GM12878 (cell line): ENCODE measurements at regions not wholly inside any gene's neighbourhood (a gene's known extent, or its start where the extent isn't known, plus 50 kb on each side); places are given as distances from the start of the nearest gene placed in this dataset.
A peak's percentile ranks its signal among the peaks of the same experiment; 100 is the strongest.

Source experiments
- ATAC-seq: fragments of 200-7000 bp; cut with Tn5 transposase; 3 replicates; pipeline ENCODE4 v1.9.1; 2020; ENCODE audit warnings: mild to moderate bottlenecking, moderate library complexity
- BruUV-seq: library from RNA; stranded (reverse); fragments of 400-500 nt; replicated peaks from 2 replicates; lab custom pipeline; 2021; lab: Mats Ljungman, UMichigan
- CTCF ChIA-PET: fragments of 300-600 bp; sonication (Branson Sonifier 250); formaldehyde crosslinking; extraction: SDS; loops from one replicate; lab custom pipeline; 2021; ENCODE audit warnings: inconsistent platforms; lab: Yijun Ruan, JAX
- POLR2A ChIA-PET: fragments of 350-600 bp; formaldehyde crosslinking; extraction: SDS; loops from one replicate; lab custom pipeline; 2021; ENCODE audit warnings: inconsistent platforms; lab: Charles Lee
- RAD21 ChIA-PET: fragments of 300-600 bp; sonication (Branson Sonifier 250); formaldehyde crosslinking; loops from one replicate; lab custom pipeline; 2023; ENCODE audit warnings: antibody characterized with exemption; ENCODE audit not compliant: unreplicated experiment; lab: Charles Lee
- SMC1A ChIA-PET: fragments of 300-600 bp; sonication (Branson Sonifier 250); formaldehyde crosslinking; loops from one replicate; lab custom pipeline; 2023; ENCODE audit not compliant: unreplicated experiment, uncharacterized antibody; lab: Charles Lee
- DNase-seq: peaks from one replicate; pipeline ENCODE4 v3.0.0-alpha.2; 2011; ENCODE audit warnings: low read depth, low spot score
- FAIRE-seq: peaks from 3 replicates; lab custom pipeline; 2011; peaks lifted over from hg19 to GRCh38; lab: Jason Lieb, UNC
- H2AFZ ChIP-seq: 2 replicates; pipeline ENCODE4 v1.6.0; 2011; ENCODE audit warnings: low read depth, low read length, control low read depth; ENCODE audit not compliant: control insufficient read depth
- H3K27ac ChIP-seq: 2 replicates; pipeline ENCODE4 v1.5.1; 2011; ENCODE audit warnings: control low read depth; ENCODE audit not compliant: control insufficient read depth, insufficient read depth
- H3K27me3 ChIP-seq, 2 experiments: replicated peaks in 1 of 2; 2 replicates each; pipeline versions ENCODE4 v1.6.0 to v1.6.1; 2011; ENCODE audit warnings: low read length in 1 of 2; ENCODE audit not compliant: control insufficient read depth in 2 of 2, insufficient read depth in 2 of 2
- H3K36me3 ChIP-seq, 2 experiments: 2 replicates each; pipeline ENCODE4 v1.5.1; 2011; ENCODE audit warnings: low read length in 1 of 2; ENCODE audit not compliant: control insufficient read depth in 2 of 2, insufficient read depth in 2 of 2
- H3K4me1 ChIP-seq: 2 replicates; pipeline ENCODE4 v1.6.1; 2011; ENCODE audit warnings: mild to moderate bottlenecking, low read length, moderate library complexity, mixed read lengths; ENCODE audit not compliant: control insufficient read depth, insufficient read depth
- H3K4me2 ChIP-seq: 2 replicates; pipeline ENCODE4 v1.6.0; 2011; ENCODE audit warnings: control low read depth; ENCODE audit not compliant: control insufficient read depth, insufficient read depth
- H3K4me3 ChIP-seq: fragments of 200-600 bp; sonication (generic); 2 replicates; pipeline ENCODE4 v1.5.1; 2016
- H3K79me2 ChIP-seq: 2 replicates; pipeline ENCODE4 v1.6.0; 2011; ENCODE audit warnings: low read length; ENCODE audit not compliant: control insufficient read depth, insufficient read depth
- H3K9ac ChIP-seq: 2 replicates; pipeline ENCODE4 v1.8.0; 2011; ENCODE audit warnings: low read length, control low read depth, mixed read lengths; ENCODE audit not compliant: control insufficient read depth, insufficient read depth
- H3K9me3 ChIP-seq: replicated peaks from 3 replicates; pipeline ENCODE4 v1.5.1; 2011; ENCODE audit warnings: mild to moderate bottlenecking, low read length; ENCODE audit not compliant: control insufficient read depth, insufficient read depth
- H4K20me1 ChIP-seq: 2 replicates; pipeline ENCODE4 v1.6.0; 2011; ENCODE audit not compliant: control insufficient read depth, insufficient read depth
- BCL11A ChIP-seq: IDR thresholded peaks from 2 replicates; pipeline ENCODE4 v1.6.1; 2011; ENCODE audit warnings: low read depth, low read length
- EED ChIP-seq: sonication (generic); IDR thresholded peaks from 2 replicates; pipeline ENCODE4 v1.6.1; 2016; ENCODE audit warnings: antibody characterized with exemption, low read depth
- POLR2AphosphoS5 ChIP-seq: IDR thresholded peaks from 2 replicates; pipeline ENCODE4 v1.6.1; 2011; ENCODE audit warnings: mild to moderate bottlenecking, low read length, inconsistent platforms
- RB1 ChIP-seq: fragments of 450-650 bp; formaldehyde crosslinking; IDR thresholded peaks from 2 replicates; pipeline ENCODE4 v1.6.1; 2017; ENCODE audit warnings: mild to moderate bottlenecking, borderline replicate concordance
- RUNX3 ChIP-seq: IDR thresholded peaks from 2 replicates; pipeline ENCODE4 v1.6.1; 2012; ENCODE audit warnings: low read length, inconsistent platforms
- SIX5 ChIP-seq: IDR thresholded peaks from 2 replicates; pipeline ENCODE4 v1.6.1; 2011; ENCODE audit warnings: mild to moderate bottlenecking, low read depth, low read length, moderate library complexity; ENCODE audit not compliant: severe bottlenecking
- TAF1 ChIP-seq: IDR thresholded peaks from 2 replicates; pipeline ENCODE4 v1.6.1; 2011; ENCODE audit warnings: mild to moderate bottlenecking, low read depth, low read length, borderline replicate concordance
- WGBS: methylation state at CpG from one replicate; pipeline ENCODE4 v1.1.6; 2016; ENCODE audit warnings: low lambda C conversion rate; ENCODE audit not compliant: insufficient replicate concordance, insufficient coverage; ENCODE audit errors: missing lambda C conversion rate; 5-methylcytosine and 5-hydroxymethylcytosine counted together
- in situ Hi-C: fragments of 300-500 bp; cut with MboI; formaldehyde crosslinking; loops from 9 replicates; pipeline ENCODE4 v1.14.3; 2018; ENCODE audit warnings: mixed read lengths
- intact Hi-C: fragments of 100-400 bp; cut with micrococcal nuclease; formaldehyde crosslinking; loops from one replicate; pipeline ENCODE4 v1.14.2; 2022; ENCODE audit not compliant: unreplicated experiment
- TF ChIP-seq, protein P1 (sequence below): fragments of 450-650 bp; IDR thresholded peaks from 2 replicates; pipeline ENCODE4 v1.6.1; 2017; ENCODE audit warnings: antibody characterized with exemption, mild to moderate bottlenecking, moderate library complexity
- TF ChIP-seq, protein P2 (sequence below): IDR thresholded peaks from 2 replicates; pipeline ENCODE4 v1.6.1; 2012; ENCODE audit warnings: improper control_type of control experiment, low read depth, low read length; ENCODE audit not compliant: insufficient replicate concordance

DNA sequence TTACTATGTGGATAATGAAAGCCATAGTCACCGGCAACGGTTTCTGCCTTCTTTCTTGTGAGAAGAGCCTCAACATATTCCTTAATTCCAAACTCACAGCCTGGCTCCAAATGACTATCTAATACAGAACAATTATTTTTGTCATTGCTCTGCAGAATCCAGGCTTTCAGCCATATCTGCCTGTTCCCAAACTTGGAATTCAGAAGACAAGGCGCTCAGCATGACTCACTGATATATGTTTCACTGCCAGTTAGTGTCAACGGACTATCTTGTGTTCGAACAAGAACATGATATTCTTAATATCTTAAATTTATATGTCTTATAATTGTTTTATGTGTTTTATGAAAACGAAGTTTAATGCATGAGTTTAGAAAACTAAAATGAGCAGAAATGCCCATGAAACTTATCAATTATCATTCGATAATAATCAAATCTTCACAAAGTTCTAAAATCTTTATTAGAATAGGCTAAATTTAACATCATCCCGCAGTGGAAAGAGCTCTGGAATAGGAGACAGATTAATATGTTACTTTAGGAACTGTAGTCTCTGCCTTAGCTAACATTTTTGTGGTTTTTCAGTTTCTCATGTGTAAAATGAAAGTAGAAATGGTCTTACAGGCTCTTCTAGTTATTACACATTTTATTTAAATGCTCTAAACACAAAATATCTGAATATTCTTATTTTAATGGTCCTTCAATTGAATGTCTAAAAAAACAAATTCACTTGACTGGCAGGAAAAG, 669.3 kb upstream of the GJE1 start (continued):
- TF ChIP-seq EED (no peak), RUNX3 (peak; percentile 70), SIX5 (no peak)
- TF ChIP-seq, protein P1, sequence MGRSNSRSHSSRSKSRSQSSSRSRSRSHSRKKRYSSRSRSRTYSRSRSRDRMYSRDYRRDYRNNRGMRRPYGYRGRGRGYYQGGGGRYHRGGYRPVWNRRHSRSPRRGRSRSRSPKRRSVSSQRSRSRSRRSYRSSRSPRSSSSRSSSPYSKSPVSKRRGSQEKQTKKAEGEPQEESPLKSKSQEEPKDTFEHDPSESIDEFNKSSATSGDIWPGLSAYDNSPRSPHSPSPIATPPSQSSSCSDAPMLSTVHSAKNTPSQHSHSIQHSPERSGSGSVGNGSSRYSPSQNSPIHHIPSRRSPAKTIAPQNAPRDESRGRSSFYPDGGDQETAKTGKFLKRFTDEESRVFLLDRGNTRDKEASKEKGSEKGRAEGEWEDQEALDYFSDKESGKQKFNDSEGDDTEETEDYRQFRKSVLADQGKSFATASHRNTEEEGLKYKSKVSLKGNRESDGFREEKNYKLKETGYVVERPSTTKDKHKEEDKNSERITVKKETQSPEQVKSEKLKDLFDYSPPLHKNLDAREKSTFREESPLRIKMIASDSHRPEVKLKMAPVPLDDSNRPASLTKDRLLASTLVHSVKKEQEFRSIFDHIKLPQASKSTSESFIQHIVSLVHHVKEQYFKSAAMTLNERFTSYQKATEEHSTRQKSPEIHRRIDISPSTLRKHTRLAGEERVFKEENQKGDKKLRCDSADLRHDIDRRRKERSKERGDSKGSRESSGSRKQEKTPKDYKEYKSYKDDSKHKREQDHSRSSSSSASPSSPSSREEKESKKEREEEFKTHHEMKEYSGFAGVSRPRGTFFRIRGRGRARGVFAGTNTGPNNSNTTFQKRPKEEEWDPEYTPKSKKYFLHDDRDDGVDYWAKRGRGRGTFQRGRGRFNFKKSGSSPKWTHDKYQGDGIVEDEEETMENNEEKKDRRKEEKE: no peak

DNA sequence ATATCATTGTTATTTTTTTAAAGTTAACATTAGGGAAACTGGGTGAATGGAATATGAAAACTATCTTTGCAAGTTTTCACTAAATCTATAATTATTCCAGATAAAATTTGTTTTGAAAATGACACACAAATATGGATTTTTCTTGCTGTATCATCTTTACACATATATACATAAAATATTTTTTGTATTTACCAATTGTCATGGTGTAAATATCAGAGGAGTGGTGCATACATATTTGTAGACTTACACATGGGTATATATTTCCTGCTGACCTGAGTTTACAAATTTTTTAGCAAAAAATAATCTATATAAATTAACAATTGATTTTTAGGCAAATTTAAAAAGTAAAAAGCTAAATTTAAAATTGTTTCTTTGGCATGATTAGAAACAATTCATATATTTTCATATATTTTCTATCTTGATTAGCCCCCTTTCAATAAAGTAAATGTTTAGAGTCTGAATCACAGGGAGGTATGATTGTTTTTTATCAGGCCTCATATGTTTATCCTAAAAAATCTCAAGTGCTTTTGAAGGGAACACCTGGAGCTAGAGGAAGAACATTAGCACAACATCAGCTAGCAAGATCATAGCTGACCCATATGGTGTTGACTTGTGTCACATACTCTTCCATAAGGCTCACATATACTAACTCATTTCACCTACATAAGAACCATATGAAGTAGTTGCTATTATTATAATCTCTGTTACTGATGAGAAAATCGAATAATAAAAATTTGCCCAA, 671.8 kb upstream of the GJE1 start:
- Histone ChIP-seq H3K4me2 (no peak overlapping the region), H4K20me1 (no peaks in the 10 kb centered on the region), H3K4me1 (peaks cover 9% of the 10 kb centered on the region), H3K79me2 (no peaks in the 10 kb centered on the region), H3K36me3 (no peaks in the 10 kb centered on the region), H3K9ac (no peak overlapping the region), H2AFZ (no peak overlapping the region), H3K27ac (no peak overlapping the region), H3K4me3 (no peak overlapping the region), H3K27me3 (no peaks in the 10 kb centered on the region), H3K9me3 (peaks cover 3% of the 10 kb centered on the region; the same call in 2 of the 3 replicates)
- no TSS peak for BruUV-seq
- POLR2A ChIA-PET: no interaction called here
- FAIRE-seq (no peak), ATAC-seq (no peak), DNase-seq (no peak)
- CTCF ChIA-PET: interaction anchor here (2.0 kb wide), 1 partner anchor 23 kb away, joined by 7 read pairs; no protein-coding TSS in a partner anchor
- RAD21 ChIA-PET: interaction anchor here (0.7 to 0.9 kb wide), 2 partner anchors 24 to 28 kb away, joined by 3 to 5 read pairs; no protein-coding TSS in a partner anchor
- SMC1A ChIA-PET: interaction anchor here (0.9 to 1.8 kb wide), 4 partner anchors 15 to 33 kb away, joined by 3 to 4 read pairs (median 4); no protein-coding TSS in a partner anchor
- intact Hi-C loops (no loop called here), in situ Hi-C loops (no loop called here)
- WGBS: 10% methylated on average over 1 of the region's 1 CpG
- no peak for TF ChIP-seq TAF1
- TF ChIP-seq, protein P2, sequence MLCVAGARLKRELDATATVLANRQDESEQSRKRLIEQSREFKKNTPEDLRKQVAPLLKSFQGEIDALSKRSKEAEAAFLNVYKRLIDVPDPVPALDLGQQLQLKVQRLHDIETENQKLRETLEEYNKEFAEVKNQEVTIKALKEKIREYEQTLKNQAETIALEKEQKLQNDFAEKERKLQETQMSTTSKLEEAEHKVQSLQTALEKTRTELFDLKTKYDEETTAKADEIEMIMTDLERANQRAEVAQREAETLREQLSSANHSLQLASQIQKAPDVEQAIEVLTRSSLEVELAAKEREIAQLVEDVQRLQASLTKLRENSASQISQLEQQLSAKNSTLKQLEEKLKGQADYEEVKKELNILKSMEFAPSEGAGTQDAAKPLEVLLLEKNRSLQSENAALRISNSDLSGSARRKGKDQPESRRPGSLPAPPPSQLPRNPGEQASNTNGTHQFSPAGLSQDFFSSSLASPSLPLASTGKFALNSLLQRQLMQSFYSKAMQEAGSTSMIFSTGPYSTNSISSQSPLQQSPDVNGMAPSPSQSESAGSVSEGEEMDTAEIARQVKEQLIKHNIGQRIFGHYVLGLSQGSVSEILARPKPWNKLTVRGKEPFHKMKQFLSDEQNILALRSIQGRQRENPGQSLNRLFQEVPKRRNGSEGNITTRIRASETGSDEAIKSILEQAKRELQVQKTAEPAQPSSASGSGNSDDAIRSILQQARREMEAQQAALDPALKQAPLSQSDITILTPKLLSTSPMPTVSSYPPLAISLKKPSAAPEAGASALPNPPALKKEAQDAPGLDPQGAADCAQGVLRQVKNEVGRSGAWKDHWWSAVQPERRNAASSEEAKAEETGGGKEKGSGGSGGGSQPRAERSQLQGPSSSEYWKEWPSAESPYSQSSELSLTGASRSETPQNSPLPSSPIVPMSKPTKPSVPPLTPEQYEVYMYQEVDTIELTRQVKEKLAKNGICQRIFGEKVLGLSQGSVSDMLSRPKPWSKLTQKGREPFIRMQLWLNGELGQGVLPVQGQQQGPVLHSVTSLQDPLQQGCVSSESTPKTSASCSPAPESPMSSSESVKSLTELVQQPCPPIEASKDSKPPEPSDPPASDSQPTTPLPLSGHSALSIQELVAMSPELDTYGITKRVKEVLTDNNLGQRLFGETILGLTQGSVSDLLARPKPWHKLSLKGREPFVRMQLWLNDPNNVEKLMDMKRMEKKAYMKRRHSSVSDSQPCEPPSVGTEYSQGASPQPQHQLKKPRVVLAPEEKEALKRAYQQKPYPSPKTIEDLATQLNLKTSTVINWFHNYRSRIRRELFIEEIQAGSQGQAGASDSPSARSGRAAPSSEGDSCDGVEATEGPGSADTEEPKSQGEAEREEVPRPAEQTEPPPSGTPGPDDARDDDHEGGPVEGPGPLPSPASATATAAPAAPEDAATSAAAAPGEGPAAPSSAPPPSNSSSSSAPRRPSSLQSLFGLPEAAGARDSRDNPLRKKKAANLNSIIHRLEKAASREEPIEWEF: no peak
- no peak for TF ChIP-seq RB1
- TF ChIP-seq BCL11A: no peak
- no peak for TF ChIP-seq POLR2AphosphoS5
